ENCODE measurements at regions not wholly inside any gene's neighbourhood (a gene's known extent, or its start where the extent isn't known, plus 50 kb on each side); places are given as distances from the start of the nearest gene placed in this dataset.

DNA sequence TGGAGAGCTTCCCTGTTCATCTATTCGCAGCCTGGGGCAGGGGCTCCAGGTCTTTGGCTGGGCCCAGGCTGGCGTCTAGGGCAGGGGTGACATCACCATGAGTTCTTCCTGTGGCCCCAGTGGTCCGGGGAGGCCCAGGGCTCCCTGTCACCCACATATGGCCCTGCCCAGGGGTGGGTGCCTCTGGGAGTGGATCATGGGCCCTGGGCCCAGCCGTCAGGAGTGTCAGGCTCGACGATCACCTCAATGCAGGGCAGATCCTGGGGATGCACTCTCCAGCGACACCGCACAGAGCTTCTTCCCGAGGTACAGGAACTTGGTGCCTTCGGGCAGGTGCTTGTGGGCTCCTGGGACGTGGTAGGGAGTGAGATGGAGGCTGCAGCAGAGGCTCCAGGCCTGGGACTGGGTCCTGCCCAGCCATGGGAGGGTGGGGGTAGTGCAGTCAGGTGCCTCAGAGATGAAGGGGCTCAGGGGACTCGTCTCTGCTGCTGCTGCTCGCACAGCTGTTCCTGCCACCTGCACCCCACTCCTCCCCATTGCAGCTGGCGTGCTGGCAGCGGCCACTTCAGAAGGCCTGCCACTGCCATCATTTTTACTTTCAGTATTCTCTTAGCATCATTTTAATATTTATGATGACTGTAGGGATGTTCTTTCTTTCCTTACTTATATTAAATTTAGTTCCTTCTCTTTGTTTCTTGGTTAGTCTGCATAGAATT is 196.0 kb upstream of the VRK2 start:
- no peak for DNase-seq

DNA sequence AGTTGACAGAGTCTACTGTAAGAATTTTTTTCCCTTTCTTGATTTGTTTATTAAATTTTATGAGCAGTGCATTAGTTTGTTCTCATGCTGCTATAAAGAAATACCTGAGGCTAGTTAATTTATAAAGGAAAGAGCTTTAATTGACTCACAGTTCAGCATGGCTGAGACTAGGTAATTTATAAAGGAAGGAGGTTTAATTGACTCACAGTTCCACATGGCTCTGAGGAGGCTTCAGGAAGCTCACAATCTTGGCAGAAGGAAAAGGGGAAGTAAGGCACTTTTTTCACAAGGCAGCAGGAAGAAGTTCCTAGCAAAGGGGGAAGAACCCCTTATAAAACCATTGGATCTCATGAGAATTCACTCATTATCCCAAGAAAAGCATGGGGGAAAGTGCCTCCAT is 191.4 kb upstream of the VRK2 start:
- no peak for DNase-seq

DNA sequence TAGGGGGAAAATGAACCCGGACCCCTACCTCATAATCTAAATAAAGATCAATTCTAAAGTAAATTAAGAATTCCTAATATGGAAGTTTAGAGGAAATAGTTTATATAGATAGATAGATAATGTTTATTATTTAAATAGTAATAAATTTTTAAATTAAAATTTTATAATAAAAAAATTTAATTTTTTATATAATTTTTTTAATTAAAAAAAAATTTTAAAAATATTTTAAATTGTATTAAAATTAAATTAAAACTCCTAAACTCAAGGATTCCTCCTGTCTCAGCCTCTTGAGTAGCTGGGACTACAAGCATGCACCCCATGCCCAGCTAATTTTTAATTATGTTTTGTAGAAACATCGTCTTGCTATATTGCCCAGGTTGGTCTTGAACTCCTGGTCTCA is 186.9 kb upstream of the VRK2 start:
- no peak for DNase-seq

DNA sequence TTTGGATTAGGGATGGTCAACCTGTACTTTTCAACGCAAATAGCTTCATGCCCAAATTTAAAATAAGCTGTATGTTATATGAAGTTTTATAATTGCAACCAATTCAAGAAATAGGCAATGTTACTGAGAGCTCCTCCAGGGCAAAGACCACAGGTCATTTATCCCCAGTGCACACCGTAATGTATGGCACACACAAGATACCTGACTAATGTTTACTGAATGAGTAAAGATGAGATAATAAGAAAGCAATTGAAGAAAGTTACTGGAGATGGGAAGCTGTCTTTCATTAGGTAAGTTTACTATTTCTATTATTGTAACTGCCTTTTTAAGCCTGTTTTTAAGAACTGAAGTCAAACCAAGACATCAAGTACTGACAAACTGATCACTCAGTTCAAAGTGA is 184.5 kb upstream of the VRK2 start:
- no peak for DNase-seq

- no peak for DNase-seq
Observed at GRCh38 chr2:57862727-57863126, 183.9 kb upstream of the VRK2 start.

DNA sequence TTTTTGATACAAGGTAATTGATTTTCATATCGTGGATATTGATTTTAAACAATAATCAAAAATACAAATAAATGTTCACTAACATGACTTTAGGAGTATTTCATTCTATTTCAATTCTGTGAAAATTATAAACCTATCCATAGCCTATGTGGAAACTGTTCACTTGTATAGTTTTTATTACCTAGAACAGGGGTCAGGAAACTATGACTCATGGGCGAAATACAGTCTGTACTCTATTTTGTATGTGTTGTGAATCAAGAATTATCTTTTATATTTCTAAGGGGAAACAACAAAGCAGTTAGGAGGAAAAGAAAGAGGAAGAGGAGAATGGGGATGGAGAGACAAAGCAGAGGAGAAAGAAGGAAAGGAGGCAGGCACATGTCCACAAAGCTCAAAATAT is 181.7 kb upstream of the VRK2 start:
- DNase-seq = no peak

DNA sequence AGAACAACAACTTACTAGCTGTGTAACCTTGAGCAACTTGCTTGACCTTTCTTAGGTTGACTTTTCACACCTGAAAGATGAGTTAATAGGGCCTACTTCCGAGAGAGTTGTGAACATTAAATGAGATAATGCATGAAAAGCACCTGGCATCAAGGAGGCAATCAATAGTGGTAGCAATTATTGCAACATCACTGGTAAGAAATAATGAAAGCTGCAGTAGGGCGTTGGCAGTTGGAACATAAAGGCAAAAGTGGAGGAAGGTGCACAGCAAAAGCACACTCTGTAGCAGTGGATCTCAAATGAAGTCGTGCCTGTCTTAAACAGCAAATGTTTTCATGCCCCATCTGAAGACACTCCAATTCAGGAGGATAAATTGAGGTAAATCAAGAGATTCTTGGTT is 178.9 kb upstream of the VRK2 start:
- no peak for DNase-seq

- no peak for DNase-seq
Observed at GRCh38 chr2:57868619-57869139, 177.9 kb upstream of the VRK2 start.

GRCh38 chr2:57869758-57870344 is 176.8 kb upstream of the VRK2 start:
- DNase-seq = no peak

- DNase-seq = no peak
Observed at GRCh38 chr2:57876313-57876712, 170.3 kb upstream of the VRK2 start.

- no peak for DNase-seq
Observed at GRCh38 chr2:57877811-57878170, 168.8 kb upstream of the VRK2 start.

- no peak for DNase-seq
Observed at GRCh38 chr2:57878171-57878865, 168.3 kb upstream of the VRK2 start.

DNA sequence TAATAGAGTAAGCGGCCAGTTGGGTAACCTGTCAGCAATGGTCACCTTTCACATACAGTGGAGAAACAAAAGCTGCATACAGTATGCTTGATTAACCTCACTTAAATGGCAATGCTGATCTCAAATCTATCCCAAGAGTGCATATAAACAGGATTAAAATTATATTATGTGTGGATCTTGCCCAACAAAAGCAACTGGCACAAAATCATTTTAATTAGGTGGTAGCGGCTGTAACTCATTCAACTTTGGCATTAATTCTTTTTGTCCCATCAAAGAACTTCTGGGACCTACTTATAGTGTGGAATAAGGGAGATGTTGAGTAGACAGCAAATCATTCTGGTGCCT is 167.8 kb upstream of the VRK2 start:
- no peak for DNase-seq

DNA sequence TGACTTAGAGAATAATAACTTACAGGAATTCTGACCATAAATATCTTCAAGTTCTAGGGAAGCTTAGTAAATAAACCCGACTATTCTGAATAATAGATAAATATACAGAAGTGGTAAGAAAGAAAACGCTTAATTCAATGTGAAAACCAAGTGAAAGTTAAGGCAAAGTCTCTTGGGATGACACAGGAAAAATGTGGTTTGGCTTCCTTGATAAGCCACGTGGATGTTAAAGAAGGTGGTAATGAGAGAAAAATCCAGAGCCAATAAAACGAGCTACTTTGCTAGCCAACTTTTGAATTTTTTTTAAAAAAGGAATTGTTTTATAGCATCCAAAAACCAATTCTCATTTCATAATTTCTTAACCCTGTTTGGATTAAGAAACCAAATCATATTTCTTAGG is 166.2 kb upstream of the VRK2 start:
- no peak for DNase-seq

- no peak for DNase-seq
Observed at GRCh38 chr2:57880967-57881366, 165.6 kb upstream of the VRK2 start.

DNA sequence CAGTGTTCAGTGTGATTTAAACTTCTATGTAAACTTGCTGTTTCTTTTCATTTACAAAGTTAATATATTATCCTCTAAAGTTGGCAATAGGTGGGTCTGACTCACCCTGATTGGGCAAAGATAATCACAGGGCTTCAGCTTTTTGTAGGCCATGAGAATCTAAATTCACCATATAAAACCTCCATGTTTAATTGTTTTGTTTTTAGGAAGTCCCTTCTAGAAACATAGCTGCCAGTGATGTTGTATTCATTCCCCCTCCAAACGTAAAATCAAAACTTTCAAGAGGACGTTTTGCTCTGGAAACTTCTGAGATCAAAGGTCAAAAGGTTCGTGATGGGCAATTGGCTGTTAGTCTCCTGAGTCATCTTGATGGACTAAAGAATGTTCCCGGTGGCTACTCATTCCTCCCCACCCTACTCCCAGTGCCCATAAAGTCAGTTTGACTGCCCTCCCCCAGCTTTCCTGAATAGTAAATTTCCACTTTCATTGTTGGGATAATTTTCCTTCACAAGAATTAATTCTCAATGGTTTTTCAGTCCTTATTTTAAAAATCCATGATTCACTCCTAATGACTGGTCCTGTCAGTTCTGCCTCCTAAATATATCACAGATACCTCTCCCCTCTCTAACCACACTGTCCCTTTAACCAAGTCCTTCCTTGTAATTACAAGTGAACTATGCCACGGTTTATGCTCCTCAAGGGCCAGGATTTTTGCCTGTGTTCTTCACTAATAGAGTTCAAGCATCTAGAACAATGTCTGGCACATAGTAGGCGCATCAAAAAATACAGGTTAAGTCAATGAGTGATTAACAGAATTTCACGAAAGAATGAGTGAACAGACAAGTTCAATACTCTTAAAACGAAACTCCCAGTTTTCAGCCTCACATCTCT is 164.4 kb upstream of the VRK2 start:
- DNase-seq = no peak

DNA sequence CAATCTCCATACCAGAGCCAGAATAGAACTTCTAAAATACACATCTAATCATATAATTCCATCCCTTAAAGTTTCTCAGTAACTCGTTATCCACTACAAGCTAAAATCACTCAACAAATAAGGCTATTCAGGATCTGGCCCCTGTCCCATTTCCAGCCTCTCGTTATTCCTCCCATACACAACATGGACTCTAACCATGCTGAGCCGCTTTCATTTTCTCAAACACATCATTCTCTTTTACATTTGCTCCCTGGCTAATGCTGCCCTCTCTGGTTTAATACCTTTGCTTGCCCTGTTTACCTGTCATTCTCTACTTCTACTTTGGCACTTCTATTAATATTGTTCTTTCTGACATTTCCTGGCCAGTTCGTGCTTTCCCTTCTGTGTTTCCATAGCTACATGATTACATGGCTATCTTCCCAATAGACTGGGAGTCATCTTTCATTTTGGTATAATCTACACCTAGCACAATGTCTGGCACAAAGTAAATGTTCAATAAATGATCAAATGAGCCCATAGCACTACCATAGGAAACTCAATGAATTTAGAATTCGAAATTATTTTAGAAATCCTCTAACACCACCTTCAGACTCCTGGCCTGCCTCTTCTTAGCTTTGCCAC is 163.6 kb upstream of the VRK2 start:
- DNase-seq = no peak

GRCh38 chr2:57884281-57884680 is 162.3 kb upstream of the VRK2 start:
- no peak for DNase-seq

DNA sequence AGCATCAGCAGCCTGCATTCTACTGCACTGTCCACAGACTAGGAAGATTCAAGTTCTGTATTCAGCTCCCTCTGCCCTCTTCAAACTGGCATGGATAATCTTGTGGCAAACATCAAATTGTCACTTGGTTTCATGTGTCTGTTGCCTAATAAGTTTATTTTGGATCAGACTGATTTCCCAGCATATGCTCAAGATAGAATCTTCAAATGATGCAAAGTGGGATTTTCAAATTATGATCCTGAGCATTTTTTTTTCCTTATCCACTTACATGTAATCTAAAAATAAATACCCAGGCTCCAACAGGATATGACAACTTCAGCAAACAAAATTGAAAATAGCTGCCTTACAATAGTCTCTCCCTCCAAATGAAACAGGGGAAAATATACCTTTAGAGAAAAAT is 160.9 kb upstream of the VRK2 start:
- no peak for DNase-seq

DNA sequence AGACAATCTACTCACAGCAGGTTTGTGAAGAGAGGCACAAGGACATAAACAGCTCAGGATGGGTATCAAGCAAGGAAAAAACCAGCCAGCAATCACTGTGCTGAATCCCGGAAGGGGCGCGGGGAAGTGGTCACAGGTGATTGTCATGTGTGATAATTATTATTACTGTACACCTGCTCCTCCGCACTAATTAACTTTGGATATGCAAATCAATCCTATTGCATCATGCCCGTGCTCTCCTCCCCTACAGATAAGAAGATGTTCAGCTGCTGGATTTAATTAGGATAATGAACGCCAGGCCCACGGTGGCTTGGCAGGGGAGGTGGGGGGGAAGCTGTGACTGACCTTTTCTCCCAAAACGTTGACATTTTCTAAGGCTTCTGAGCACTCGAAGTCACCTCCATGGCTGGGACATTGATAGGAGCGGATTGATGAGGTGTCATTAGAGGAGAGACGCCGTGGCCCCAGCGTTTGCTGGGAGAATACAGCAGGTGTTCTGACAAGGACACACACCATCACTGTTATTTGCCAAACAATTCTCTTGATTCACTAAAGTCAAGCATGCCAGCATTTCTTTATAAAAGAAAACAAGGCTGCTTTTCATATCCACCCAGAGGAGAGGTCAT is 160.3 kb upstream of the VRK2 start:
- no peak for DNase-seq

GRCh38 chr2:57888463-57888862 is 158.1 kb upstream of the VRK2 start:
- no peak for DNase-seq

GRCh38 chr2:57890464-57890863 is 156.1 kb upstream of the VRK2 start:
- peak; percentile 56 for DNase-seq
